IgD-negative memory B cell (primary cell): ENCODE measurements at regions not wholly inside any gene's neighbourhood (a gene's known extent, or its start where the extent isn't known, plus 50 kb on each side); places are given as distances from the start of the nearest gene placed in this dataset.

Experiments
- H3K27ac Mint-ChIP-seq, 3 donors: one replicate each; pipeline ENCODE4 v1.8.0; 2020 to 2022; ENCODE audit warnings: mild to moderate bottlenecking in 3 of 3, mixed read lengths in 3 of 3, moderate library complexity in 1 of 3
- H3K27me3 Mint-ChIP-seq: one replicate; pipeline ENCODE4 v1.8.0; 2021; ENCODE audit warnings: mixed read lengths
- H3K36me3 Mint-ChIP-seq: one replicate; pipeline ENCODE4 v1.8.0; 2020; ENCODE audit warnings: mild to moderate bottlenecking, mixed read lengths
- H3K4me1 Mint-ChIP-seq, 3 donors: one replicate each; pipeline ENCODE4 v1.8.0; 2020 to 2022; ENCODE audit warnings: mixed read lengths in 3 of 3, mild to moderate bottlenecking in 1 of 3
- H3K4me3 Mint-ChIP-seq, 4 donors: one replicate each; pipeline ENCODE4 v1.8.0; 2020 to 2022; ENCODE audit warnings: mild to moderate bottlenecking in 4 of 4, mixed read lengths in 4 of 4, moderate library complexity in 3 of 4
- H3K9me3 Mint-ChIP-seq, 3 donors: one replicate each; pipeline ENCODE4 v1.8.0; 2020 to 2021; ENCODE audit warnings: mixed read lengths in 3 of 3, mild to moderate bottlenecking in 1 of 3

DNA sequence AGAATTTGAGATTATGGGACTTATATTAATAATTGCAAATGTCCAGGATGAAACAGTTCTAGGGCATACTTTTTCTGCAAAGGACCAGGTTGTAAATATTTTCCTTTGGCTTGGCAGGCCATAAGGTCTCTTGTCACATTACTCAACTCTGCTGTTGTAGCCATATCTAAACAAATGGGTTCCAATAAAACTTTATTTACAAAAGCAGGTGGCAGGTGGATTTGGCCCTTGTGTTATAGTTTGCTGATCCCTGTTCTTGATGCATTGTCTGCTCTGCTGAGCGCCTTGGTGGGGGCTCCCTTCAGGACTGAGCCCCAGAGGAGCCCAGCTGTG is 258.5 kb downstream of the FOXD2 start:
- H3K9me3 Mint-ChIP-seq = no peaks in the 10 kb centered on the region
- H3K4me1 Mint-ChIP-seq = no peaks in the 10 kb centered on the region
- H3K27me3 Mint-ChIP-seq = peaks cover 6% of the 10 kb centered on the region
- no peak overlapping the region for H3K4me3 Mint-ChIP-seq
- no peaks in the 10 kb centered on the region for H3K36me3 Mint-ChIP-seq
- no peak overlapping the region for H3K27ac Mint-ChIP-seq

DNA sequence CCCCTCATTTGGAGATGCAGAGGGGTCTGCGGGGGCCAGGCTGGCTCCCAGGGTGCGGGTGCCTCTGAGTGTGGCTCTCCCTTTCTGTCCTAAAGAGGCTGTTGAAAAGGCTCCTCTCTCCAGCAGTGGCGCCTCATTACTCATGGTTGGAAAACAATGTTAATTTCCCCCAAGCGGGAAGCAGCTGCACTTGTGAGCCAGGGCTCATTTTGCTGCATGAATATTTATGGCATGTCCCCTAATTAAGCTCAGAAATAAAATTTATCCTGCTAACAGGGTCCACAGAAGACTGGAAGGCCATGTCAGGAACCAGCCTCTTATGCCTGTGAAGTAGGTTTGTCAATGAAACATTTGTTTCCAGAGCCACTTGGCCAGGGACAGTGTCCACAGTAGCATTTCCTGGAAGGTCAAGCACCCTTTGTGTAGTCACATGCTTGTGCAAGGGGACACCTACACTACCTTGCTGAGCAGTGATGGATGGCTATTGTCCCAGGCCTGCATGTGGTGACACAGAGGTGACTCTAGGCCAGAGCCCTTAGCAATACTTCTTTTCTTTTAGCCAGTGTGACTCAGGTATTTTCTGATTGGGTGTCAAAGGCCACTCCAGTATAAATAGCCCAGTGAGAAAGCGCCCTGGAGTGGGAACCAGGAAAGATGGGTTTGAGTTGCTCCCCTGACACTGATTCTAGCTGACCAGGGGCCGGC is 259.0 kb downstream of the FOXD2 start:
- no peak overlapping the region for H3K4me3 Mint-ChIP-seq
- no peaks in the 10 kb centered on the region for H3K36me3 Mint-ChIP-seq
- peaks cover 2% of the 10 kb centered on the region for H3K27me3 Mint-ChIP-seq
- no peaks in the 10 kb centered on the region for H3K4me1 Mint-ChIP-seq
- H3K9me3 Mint-ChIP-seq = no peaks in the 10 kb centered on the region
- H3K27ac Mint-ChIP-seq = peak overlapping the region in 1 of 3 donors; percentile 28

DNA sequence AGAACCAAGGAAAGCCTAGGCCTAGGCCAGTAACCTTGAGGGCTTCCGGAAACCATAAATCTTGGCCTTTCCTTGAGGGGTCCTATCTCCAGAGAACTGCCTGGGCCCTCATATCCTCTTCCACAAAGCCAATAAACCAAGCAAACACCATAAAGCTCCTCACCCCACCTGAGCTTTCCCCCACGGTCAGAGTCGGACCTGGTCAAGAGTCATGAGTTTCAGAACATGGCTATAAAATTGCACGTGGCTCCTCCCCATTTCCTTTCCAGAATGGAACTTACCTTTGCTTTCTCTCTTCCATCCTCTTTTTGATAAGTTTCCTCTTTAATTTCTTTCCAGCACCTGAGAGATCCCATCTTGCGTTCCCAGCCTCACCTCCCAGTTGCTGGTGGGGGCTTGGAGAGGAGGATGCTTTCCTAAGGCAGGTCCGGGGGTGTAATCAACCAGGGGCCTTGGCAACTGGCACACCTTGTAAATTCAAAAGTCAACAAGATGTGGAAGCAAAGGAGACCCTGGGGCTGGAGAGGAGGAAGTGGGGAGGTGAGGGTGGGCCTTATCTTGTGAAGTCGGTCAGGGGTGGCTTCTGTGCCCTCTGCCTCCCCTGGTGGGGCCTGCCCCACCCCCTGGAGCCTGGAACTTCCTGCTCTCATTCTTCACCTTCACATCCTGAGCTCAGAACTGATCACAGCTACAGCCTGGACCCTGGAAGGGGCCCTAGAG is 259.9 kb downstream of the FOXD2 start:
- peaks cover 2% of the 10 kb centered on the region for H3K27me3 Mint-ChIP-seq
- no peak overlapping the region for H3K4me3 Mint-ChIP-seq
- H3K4me1 Mint-ChIP-seq = no peaks in the 10 kb centered on the region
- H3K27ac Mint-ChIP-seq = no peak overlapping the region
- no peaks in the 10 kb centered on the region for H3K36me3 Mint-ChIP-seq
- no peaks in the 10 kb centered on the region for H3K9me3 Mint-ChIP-seq

DNA sequence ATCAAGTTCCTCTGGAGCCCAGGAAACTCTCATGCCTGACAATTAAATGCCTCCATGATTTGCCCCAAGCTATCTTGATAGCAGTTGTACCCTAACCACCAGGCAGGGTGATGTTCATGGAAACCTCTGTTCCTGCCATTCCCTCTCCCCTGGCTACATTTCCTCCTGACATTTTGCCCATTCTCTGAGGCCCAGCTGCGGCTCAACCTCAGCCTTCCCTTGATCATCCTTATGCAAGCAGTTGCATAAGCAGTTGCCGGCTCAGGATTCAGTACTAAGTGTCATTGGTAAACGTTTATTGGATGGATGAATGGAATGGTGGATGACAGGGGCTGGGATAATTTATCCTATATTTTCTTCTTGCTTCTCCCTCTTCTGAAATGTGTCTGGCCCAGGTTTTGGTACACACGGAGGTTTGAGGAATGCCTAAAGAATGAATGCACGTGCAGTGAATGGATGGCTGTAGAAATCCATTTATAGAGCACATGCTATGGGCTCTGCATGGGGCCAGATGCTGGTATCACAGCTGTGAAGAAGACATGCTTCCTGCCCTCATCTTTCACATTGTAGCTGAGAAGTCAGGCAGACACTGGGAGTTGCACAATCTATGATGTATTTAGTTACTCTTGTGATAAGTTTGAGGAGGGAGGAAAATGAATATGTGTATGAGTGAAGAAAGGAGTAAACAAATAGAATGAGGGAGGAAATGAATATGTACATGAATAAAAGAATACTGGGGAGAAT is 261.8 kb downstream of the FOXD2 start:
- no peaks in the 10 kb centered on the region for H3K4me1 Mint-ChIP-seq
- H3K36me3 Mint-ChIP-seq = no peaks in the 10 kb centered on the region
- H3K27me3 Mint-ChIP-seq = no peaks in the 10 kb centered on the region
- no peak overlapping the region for H3K27ac Mint-ChIP-seq
- H3K4me3 Mint-ChIP-seq = no peak overlapping the region
- no peaks in the 10 kb centered on the region for H3K9me3 Mint-ChIP-seq

DNA sequence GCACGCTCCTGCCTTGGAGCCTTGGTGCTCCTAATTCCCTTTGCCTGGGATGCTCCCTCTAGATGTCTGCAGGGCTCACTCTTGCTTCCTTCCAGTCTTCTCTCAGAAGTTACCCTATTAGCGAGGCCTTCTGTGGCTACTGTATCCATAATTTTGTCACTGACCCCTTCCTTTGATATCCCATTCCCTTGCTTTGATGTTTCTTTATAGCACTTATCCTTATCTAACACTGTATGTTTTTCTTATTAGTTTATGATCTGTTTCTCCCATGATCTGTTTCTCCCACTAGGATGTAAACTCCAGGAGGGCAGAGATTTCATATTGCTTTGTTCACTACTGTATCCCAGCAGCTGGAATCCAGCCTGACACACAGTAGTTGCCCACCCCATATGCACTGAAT is 263.4 kb downstream of the FOXD2 start:
- Mint-ChIP-seq H3K4me1 (no peaks in the 10 kb centered on the region), H3K4me3 (no peak overlapping the region), H3K9me3 (no peaks in the 10 kb centered on the region), H3K36me3 (no peaks in the 10 kb centered on the region), H3K27me3 (peaks cover 5% of the 10 kb centered on the region), H3K27ac (no peak overlapping the region)

DNA sequence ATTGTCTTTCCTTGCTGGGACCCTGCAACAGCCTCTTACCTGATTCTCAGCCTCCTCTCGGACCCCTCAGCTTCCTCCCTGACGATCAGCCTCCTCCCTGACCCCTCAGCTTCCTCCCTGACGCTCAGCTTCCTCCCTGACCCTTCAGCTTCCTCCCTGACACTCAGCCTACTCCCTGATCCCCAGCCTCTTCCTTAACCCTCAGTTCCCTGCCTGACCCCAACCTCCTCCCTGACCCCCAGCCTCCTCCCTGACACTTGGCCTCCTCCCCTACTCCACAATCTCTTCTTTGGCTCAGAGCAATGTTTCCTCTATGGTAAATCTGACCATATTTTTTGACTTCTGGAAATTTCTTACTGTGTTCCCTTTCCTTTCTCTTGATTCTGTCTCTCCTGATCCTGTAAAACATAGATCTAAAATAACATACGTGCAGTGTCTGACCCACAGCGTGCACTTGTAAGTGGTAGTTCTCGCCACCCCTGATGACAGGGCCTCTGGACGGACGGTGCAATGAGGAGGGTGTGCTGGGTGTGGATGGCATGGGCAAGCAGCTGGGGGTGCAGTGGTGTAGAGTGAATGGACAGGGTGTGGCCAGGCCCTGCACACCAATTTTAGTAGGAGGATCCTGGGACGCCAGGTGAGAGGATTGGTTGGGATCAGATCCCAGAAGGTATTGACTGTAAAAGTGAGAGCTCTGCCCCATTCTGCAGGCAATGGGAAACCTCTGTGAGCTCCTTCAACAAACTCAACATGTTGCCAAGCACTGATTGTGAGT is 264.1 kb downstream of the FOXD2 start:
- Mint-ChIP-seq H3K27me3 (peaks cover 5% of the 10 kb centered on the region), H3K4me1 (no peaks in the 10 kb centered on the region), H3K27ac (no peak overlapping the region), H3K9me3 (no peaks in the 10 kb centered on the region), H3K4me3 (no peak overlapping the region), H3K36me3 (no peaks in the 10 kb centered on the region)

DNA sequence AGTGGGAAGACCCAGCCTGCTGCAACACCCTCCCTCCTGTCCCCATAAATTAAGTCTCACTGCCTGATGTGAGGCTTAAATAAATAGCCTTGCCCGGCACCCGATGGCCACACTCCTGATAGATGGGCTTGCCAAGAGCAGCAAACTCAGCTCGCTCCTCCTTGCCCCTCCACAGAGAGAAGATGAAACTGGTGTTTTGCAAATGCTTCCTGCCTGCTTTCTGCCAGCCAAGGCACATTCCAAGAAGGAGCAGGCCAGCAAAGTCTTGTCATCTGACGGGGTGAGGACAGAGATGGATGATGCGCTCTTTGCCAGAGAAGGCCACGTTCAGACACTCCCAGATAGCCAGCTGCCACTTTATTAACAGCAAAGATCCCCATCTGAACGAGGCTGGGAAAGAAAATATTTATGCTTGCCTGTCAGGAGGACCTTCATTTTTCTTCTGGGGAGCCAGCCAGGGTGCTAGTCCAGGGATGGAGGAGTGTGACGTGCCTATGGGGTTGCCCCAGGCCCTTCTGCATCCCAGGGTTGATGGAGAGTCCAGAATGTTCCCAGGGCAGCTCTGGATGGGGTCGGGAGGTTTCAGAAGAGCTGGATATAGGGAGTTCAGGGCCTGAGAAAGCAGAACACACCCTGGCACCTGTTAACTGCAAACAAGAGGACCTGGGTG is 265.4 kb downstream of the FOXD2 start:
- H3K36me3 Mint-ChIP-seq = no peaks in the 10 kb centered on the region

DNA sequence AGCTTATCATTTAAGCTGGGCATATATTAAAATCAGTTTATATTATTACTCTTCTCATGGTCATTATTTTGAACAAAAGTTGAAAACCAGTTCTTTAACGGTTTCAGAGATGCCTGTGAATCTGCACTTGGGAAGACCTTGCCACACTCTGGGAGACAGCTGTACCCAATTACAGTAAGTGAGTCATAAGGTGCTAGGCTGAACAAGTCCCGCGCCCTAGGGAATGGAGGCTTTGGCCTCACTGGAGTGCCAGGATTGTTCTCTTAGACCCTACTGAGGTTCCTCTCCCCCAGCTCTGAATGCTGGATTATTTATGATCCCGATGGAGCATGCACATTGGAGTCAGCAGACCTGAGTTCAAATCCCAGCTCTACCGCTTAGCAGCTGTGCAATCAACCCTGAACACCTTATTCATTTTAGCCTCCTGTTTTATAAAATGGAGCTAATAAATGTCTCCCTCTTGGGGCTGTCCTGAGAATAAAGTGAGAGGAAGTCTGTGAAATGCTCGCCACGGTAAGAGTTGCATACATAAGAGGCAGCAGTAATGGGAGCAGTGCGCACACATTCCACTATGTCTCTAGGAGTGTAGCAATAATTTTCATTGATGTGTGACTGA is 266.2 kb downstream of the FOXD2 start:
- Mint-ChIP-seq H3K27ac (no peak overlapping the region), H3K36me3 (no peaks in the 10 kb centered on the region), H3K4me1 (peaks cover 0 to 4% (median 4%) of the 10 kb centered on the region in 3 donors), H3K27me3 (peaks cover 11% of the 10 kb centered on the region), H3K9me3 (no peaks in the 10 kb centered on the region), H3K4me3 (no peak overlapping the region)

More for the DNA sequence above, 265.4 kb downstream of the FOXD2 start:
- no peak overlapping the region for H3K27ac Mint-ChIP-seq
- peaks cover 8% of the 10 kb centered on the region for H3K27me3 Mint-ChIP-seq
- H3K9me3 Mint-ChIP-seq = no peaks in the 10 kb centered on the region
- no peak overlapping the region for H3K4me3 Mint-ChIP-seq
- peaks cover 0 to 3% (median 2%) of the 10 kb centered on the region in 3 donors for H3K4me1 Mint-ChIP-seq

DNA sequence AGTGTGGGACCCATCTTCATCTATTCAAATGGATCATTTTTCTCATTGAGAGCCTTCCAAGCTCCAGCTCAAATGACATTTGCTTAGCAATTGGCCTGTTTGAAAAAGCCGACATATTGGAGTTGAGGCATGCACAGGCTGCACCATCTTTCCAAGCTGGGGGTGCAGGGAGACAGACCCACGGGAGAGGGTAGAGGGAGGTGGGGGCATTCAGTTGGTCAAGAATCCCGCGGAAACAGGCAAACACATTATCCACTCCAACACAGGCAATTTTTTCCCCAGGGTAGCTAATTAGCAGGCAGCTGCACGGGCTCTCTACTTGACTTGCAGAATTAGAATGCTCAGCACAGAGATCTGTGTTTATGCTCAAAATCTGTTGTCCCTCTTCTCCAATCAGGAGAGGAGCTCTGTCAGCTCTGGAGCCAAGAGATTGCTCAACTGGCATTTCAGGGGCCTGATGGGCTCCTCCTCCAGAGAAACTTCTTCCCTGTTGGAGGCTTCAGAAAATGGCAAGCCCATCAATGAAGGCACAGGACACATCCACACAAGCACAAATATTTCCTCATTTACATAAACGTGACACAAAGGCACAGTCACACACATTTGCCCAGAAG is 267.8 kb downstream of the FOXD2 start:
- Mint-ChIP-seq H3K4me1 (peaks cover 0 to 6% (median 4%) of the 10 kb centered on the region in 3 donors), H3K27me3 (peaks cover 17% of the 10 kb centered on the region), H3K9me3 (no peaks in the 10 kb centered on the region), H3K4me3 (no peak overlapping the region), H3K27ac (no peak overlapping the region), H3K36me3 (no peaks in the 10 kb centered on the region)

DNA sequence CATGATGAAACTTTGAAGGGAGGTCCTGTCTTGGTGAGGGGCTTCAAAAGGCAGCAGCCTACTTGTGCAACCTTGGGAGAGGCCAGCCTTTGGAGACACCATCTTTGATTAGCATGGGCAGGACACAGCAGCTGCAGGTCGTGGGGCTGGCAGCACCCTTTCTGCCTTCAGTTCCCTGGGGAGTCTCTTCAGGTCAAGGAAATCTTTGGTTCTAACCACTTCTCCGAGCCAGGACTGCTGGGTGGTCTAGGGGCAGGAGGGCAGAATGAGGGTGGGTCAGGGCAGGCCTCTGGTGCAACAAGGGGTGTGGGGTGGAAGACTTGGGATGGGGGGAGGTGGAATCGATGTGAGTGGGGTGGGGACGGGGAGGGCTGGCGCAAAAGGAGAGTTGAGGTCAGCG is 269.7 kb downstream of the FOXD2 start:
- Mint-ChIP-seq H3K36me3 (no peaks in the 10 kb centered on the region), H3K9me3 (no peaks in the 10 kb centered on the region), H3K4me3 (no peak overlapping the region), H3K27ac (no peak overlapping the region), H3K4me1 (peaks cover 0 to 6% (median 4%) of the 10 kb centered on the region in 3 donors), H3K27me3 (peaks cover 34% of the 10 kb centered on the region)

DNA sequence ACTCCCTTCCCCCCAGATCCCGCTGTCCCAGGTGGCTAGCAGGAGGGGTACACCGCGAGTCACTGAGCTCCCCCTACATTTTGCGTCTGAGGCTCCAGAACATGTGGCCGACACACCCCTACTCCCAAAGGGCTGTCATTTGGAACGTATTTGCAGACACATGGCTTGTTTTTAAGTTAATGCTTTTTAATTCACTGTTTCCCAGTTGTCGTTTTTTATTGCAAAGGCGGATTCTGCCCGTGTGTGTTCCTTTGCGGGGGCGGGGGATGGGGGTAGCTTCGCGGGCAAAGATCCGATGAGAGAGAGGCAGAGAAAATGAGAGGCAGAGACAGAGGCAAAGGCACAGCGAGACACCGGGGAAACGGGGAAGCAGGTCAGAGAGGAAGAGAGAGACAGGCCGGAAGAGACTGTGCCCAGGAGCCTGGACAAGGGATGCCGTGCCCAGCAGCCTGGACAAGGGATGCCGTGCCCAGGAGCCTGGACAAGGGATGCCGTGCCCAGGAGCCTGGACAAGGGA is 270.2 kb downstream of the FOXD2 start:
- Mint-ChIP-seq H3K27me3 (peaks cover 39% of the 10 kb centered on the region), H3K4me3 (peak overlapping the region in 1 of 4 donors; percentile 63), H3K9me3 (no peaks in the 10 kb centered on the region), H3K27ac (no peak overlapping the region), H3K4me1 (peaks cover 0 to 6% (median 4%) of the 10 kb centered on the region in 3 donors), H3K36me3 (no peaks in the 10 kb centered on the region)

DNA sequence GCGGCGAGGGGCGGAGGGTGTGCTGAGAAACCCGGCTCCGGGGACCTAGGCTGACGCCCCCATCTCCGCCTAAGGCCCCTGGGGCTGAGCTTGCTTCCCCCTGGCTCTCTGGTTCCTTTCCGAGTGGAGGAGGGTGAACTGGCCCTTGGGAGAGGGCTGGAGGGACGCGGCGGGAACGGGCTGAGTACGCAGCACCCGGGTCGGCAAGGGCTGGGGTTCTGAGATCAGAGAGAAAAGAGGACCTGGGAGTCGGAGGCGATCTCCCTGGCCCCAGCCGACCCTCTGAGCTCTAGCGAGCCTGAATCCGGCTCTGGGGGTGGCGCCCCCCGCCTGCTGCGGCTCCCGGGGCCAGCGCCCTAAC is 270.8 kb downstream of the FOXD2 start:
- H3K27me3 Mint-ChIP-seq = peaks cover 44% of the 10 kb centered on the region

DNA sequence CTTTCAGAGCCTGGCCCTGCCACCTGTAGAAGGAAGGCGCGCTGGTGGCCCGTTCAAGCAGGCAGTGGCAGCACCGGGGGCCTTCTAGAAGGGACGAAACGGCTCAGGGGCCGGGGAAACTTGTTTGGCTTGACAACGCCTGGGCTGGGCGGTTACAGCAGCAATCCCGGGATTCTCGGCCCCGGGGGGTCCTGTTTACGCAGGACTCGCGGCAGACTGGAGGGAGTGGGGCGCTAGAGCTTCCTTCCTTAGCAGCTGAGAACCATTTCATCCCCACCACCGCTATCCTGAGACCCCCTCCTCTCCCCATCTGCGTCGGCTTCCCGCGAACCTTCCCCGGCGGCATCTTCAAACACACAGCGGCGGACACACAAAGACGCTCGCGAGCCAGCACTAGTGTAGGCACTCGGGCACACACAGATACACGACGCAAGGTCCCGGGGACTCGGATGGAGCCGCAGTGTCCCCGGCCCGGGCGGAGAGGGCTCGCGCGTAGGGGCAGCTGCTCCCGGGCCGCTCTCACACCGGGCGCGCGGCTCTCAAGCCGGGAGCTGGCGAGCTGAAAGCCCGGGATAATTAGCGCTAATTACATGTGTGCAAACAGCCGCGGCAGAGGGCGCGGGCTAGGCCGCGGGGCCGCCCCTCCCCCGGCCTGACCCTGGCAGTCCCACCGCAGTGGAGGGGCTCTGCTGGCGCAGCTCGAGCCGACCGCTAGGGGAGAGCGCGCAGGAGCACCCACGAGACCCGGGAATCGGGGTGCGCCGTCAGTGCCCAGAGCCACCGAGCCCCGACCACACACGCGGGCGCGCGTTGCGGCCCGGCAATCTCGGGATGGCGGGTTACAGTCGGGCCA is 271.4 kb downstream of the FOXD2 start:
- H3K27ac Mint-ChIP-seq = no peak overlapping the region
- H3K36me3 Mint-ChIP-seq = no peaks in the 10 kb centered on the region
- peak overlapping the region in 3 of 4 donors; percentile 33 to 83 (median 41) for H3K4me3 Mint-ChIP-seq
- H3K27me3 Mint-ChIP-seq = peaks cover 45% of the 10 kb centered on the region
- H3K4me1 Mint-ChIP-seq = peaks cover 0 to 6% (median 4%) of the 10 kb centered on the region in 3 donors
- H3K9me3 Mint-ChIP-seq = no peaks in the 10 kb centered on the region

More for the DNA sequence above, 270.8 kb downstream of the FOXD2 start:
- Mint-ChIP-seq H3K36me3 (no peaks in the 10 kb centered on the region), H3K9me3 (no peaks in the 10 kb centered on the region), H3K4me1 (peaks cover 0 to 6% (median 4%) of the 10 kb centered on the region in 3 donors), H3K27ac (no peak overlapping the region), H3K4me3 (no peak overlapping the region)
